Kidney tubule cell (primary cell): ENCODE measurements at regions not wholly inside any gene's neighbourhood (a gene's known extent, or its start where the extent isn't known, plus 50 kb on each side); places are given as distances from the start of the nearest gene placed in this dataset.
A peak's percentile ranks its signal among the peaks of the same experiment; 100 is the strongest.

ENCODE experiments used
- DNase-seq: peaks from one replicate; pipeline ENCODE4 v3.0.0-alpha.2; 2018; ENCODE audit warnings: low spot score

GRCh38 chr11:39144351-39145130 lies 2314.9 kb downstream of the LRRC4C start:
- DNase-seq = no peak

DNA sequence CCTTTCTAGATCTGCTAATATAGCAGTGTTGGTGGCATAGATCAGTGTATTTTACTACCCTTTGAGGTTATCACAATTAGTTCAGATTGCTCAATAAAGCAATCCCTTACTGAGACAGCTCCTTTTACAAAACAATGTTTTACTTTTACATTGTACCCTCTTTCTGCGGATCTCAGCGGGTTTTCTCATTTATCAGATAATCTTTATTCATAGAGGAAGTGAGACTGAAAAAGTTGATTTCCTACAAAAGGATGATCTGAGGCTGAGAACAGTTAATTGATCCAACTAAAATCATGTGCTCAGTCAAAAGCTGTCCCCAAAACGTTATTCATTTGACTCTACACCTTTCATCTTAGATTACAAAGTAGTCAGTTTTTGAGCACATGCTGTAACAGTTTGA lies 2319.9 kb downstream of the LRRC4C start:
- no peak for DNase-seq

GRCh38 chr11:39120890-39121289 lies 2338.6 kb downstream of the LRRC4C start:
- no peak for DNase-seq

- no peak for DNase-seq
Measured at GRCh38 chr11:39113606-39114005, 2345.8 kb downstream of the LRRC4C start.

- no peak for DNase-seq
Measured at GRCh38 chr11:39102236-39102635, 2357.2 kb downstream of the LRRC4C start.

- no peak for DNase-seq
Measured at GRCh38 chr11:39078465-39078864, 2381.0 kb downstream of the LRRC4C start.

GRCh38 chr11:39037611-39038010 lies 2421.8 kb downstream of the LRRC4C start:
- DNase-seq = no peak

- no peak for DNase-seq
Measured at GRCh38 chr11:39036021-39036420, 2423.4 kb downstream of the LRRC4C start.

- DNase-seq = no peak
Measured at GRCh38 chr11:39021539-39021938, 2423.5 kb upstream of the RAG2 start.

DNA sequence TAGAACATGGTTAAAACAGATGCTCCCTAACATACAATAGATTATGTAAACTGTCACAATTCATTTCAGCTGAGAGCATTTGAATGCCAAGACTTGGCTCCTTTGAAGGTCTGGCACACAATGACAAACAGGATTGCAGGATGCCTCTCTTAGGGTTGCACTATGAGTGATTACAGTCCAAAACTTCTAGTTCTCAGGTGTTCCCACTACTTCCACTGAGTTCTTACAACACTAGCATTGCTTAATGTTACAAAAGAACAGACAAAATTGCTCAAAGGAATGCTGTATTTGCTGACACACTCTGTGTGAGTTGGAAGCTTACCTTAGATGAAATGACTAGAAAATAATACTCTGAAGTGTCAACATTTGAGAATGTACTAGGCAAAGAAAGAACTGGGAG lies 2413.8 kb upstream of the RAG2 start:
- DNase-seq = no peak

DNA sequence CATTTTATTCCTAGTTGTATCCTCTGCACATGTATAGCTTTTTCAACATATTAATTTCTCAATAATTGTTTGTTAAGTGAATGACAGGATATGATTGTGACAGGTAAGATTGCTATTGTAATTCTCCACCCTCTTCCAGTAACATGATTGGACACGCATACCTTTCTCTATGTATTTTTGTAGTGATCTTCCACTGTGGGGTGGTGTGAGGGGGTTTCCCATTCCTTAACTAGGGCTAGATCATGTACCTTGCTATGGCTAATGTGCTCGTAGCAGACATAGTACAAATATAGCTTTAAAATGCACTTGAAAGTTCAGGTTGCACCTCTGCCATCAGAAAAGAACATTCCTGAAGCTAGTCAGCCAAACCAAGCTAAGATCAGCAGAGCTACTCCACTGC lies 2392.8 kb upstream of the RAG2 start:
- DNase-seq = no peak

- DNase-seq = no peak
Measured at GRCh38 chr11:38990139-38990538, 2392.1 kb upstream of the RAG2 start.

GRCh38 chr11:38988908-38989307 lies 2390.9 kb upstream of the RAG2 start:
- no peak for DNase-seq

DNA sequence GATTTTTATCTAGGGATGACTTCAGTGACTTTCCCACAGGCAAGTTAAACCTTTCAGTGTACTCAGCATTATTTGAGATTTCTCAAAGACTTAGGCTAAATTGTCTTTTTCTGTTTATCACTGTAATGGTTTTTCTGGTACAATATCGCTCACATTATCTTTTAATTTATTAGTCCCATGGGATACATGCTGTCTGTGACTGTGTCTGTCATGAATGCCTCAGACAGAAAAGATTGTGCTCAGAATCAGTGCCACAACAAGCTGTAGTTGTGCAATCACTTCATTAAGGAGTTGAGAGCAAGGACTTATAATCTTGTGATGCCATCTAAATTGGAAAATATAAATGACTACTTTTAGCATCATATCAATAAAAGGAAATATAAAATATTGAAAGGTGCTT lies 2374.2 kb upstream of the RAG2 start:
- DNase-seq = no peak

GRCh38 chr11:38971141-38971540 lies 2373.1 kb upstream of the RAG2 start:
- peak; percentile 1 for DNase-seq

GRCh38 chr11:38968951-38969350 lies 2370.9 kb upstream of the RAG2 start:
- no peak for DNase-seq

DNA sequence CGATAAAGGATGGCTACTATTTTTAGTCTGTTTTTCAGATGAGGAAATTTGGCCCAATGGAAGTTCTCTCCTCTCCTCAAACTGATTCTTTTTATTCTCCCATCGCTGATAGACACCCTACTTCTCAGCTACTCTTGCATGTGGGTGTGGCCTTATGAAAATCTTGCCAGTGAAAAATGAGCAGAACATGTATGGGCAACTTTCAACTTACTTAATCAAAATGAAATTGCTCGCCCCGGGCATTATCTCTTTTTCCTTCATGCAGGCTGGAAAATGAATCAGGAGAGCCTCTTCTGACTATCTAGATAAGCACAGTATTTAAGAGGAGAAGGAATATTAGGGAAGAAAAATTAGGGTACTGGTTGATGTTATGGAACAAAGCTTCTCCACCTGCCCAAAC lies 2354.7 kb upstream of the RAG2 start:
- no peak for DNase-seq

- no peak for DNase-seq
Measured at GRCh38 chr11:38950867-38951266, 2352.8 kb upstream of the RAG2 start.

DNA sequence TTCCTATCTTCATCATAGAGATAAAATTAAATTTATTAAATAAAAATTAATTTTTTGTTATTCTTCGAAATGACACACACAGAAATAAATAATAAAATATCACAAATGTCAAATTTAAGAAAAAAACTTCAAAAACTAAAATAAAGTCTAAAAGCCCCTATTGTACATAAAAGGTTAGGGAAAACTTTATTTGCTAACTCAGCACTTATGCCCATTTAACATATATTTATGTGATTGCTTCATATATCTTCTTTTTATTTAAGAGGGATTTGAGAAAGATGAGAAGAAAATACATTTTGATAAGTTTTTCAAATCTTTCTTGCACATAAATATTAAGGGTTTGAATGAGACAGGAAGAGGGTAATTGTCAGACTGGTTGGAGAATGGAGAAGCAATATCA lies 2350.4 kb upstream of the RAG2 start:
- DNase-seq = no peak

GRCh38 chr11:38937709-38938108 lies 2339.7 kb upstream of the RAG2 start:
- DNase-seq = no peak

- no peak for DNase-seq
Measured at GRCh38 chr11:38935941-38936340, 2337.9 kb upstream of the RAG2 start.

- no peak for DNase-seq
Measured at GRCh38 chr11:38927993-38928392, 2330.0 kb upstream of the RAG2 start.

- no peak for DNase-seq
Measured at GRCh38 chr11:38924644-38925043, 2326.6 kb upstream of the RAG2 start.

- no peak for DNase-seq
Measured at GRCh38 chr11:38900211-38900610, 2302.2 kb upstream of the RAG2 start.
